ENCODE measurements at regions not wholly inside any gene's neighbourhood (a gene's known extent, or its start where the extent isn't known, plus 50 kb on each side); places are given as distances from the start of the nearest gene placed in this dataset.

GRCh38 chr18:45554389-45554737, 60.9 kb upstream of the SLC14A2 start:
- TF ChIP-seq CTCF (IDR thresholded peaks at IDR 0.05), result no peak

GRCh38 chr18:45556222-45556621, 59.1 kb upstream of the SLC14A2 start:
- no peak for TF ChIP-seq CTCF (IDR thresholded peaks at IDR 0.05)

GRCh38 chr18:45557287-45557686, 58.0 kb upstream of the SLC14A2 start:
- no peak for TF ChIP-seq CTCF (IDR thresholded peaks at IDR 0.05)

GRCh38 chr18:45557779-45558178, 57.5 kb upstream of the SLC14A2 start:
- no peak for TF ChIP-seq CTCF (IDR thresholded peaks at IDR 0.05)

GRCh38 chr18:45559258-45559657, 56.0 kb upstream of the SLC14A2 start:
- TF ChIP-seq CTCF (IDR thresholded peaks at IDR 0.05), result no peak

- TF ChIP-seq CTCF (IDR thresholded peaks at IDR 0.05), result no peak
Observed at GRCh38 chr18:45560870-45561269, 54.4 kb upstream of the SLC14A2 start.

GRCh38 chr18:45562567-45563479, 52.5 kb upstream of the SLC14A2 start:
- no peak for TF ChIP-seq CTCF (IDR thresholded peaks at IDR 0.05)

All from LNCAP (cell line).